Stomach (tissue), 4 donors: ENCODE measurements at regions not wholly inside any gene's neighbourhood (a gene's known extent, or its start where the extent isn't known, plus 50 kb on each side); places are given as distances from the start of the nearest gene placed in this dataset.

Experiments used
- EP300 ChIP-seq: sonication (generic); formaldehyde crosslinking; IDR thresholded peaks from one replicate; pipeline ENCODE4 v1.6.1; 2017; ENCODE audit warnings: antibody characterized with exemption
- POLR2A ChIP-seq, 4 donors: fragments of 450-650 bp; IDR thresholded peaks; one replicate each; pipeline ENCODE4 v1.6.1; 2016; ENCODE audit warnings: antibody characterized with exemption in 4 of 4, control low read depth in 2 of 4, mild to moderate bottlenecking in 1 of 4, moderate library complexity in 1 of 4
- TF ChIP-seq, protein P1 (sequence below), 7 experiments: fragments of 450-650 bp in 4 of 7; fragments of 200-600 bp in 3 of 7; sonication (generic) in 3 of 7; IDR thresholded peaks; one replicate each; pipeline ENCODE4 v1.5.1; 2016 to 2019; ENCODE audit warnings: antibody characterized with exemption in 7 of 7, control low read depth in 2 of 7, mild to moderate bottlenecking in 1 of 7

DNA sequence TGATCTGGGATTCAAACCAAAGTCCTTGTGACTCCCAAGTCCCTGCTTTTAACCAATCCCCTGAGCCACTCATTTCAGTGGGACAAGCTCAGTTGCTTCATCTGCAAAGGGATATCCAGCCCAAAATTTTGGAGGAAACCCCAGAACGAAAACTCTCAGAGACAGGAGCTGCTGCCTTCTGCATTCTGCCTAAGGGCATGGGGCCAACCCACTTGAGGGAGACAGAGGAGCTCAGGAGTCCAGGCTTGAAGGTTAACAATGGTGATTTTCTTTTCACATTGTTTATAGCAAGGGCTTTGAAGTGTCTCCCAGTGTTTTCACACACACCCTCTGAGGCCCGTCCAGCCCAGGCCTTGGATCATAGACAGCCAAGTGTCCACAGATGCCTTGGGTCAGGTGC is 148.1 kb upstream of the CTTNBP2NL start:
- TF ChIP-seq, protein P1, sequence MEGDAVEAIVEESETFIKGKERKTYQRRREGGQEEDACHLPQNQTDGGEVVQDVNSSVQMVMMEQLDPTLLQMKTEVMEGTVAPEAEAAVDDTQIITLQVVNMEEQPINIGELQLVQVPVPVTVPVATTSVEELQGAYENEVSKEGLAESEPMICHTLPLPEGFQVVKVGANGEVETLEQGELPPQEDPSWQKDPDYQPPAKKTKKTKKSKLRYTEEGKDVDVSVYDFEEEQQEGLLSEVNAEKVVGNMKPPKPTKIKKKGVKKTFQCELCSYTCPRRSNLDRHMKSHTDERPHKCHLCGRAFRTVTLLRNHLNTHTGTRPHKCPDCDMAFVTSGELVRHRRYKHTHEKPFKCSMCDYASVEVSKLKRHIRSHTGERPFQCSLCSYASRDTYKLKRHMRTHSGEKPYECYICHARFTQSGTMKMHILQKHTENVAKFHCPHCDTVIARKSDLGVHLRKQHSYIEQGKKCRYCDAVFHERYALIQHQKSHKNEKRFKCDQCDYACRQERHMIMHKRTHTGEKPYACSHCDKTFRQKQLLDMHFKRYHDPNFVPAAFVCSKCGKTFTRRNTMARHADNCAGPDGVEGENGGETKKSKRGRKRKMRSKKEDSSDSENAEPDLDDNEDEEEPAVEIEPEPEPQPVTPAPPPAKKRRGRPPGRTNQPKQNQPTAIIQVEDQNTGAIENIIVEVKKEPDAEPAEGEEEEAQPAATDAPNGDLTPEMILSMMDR (IDR thresholded peaks at IDR 0.05): no peak
- no peak for TF ChIP-seq EP300
- no peak for TF ChIP-seq POLR2A (IDR thresholded peaks at IDR 0.05)
